GM23338 (cell line): ENCODE measurements at regions not wholly inside any gene's neighbourhood (a gene's known extent, or its start where the extent isn't known, plus 50 kb on each side); places are given as distances from the start of the nearest gene placed in this dataset.

ENCODE experiments used
- ATAC-seq: fragments of 200-7000 bp; cut with Tn5 transposase; 3 replicates; pipeline ENCODE4 v1.9.1; 2020
- DNase-seq: peaks from one replicate; pipeline ENCODE4 v3.0.0-alpha.2; 2015; ENCODE audit warnings: low spot score
- H2AFZ ChIP-seq: fragments of 200-600 bp; sonication (generic); 2 replicates; pipeline ENCODE4 v1.8.0; 2016; ENCODE audit warnings: antibody characterized with exemption, mild to moderate bottlenecking, moderate library complexity
- H3F3A ChIP-seq: fragments of 200-600 bp; sonication (generic); replicated peaks from 2 replicates; pipeline ENCODE4 v1.8.0; 2017; ENCODE audit warnings: antibody characterized with exemption, mixed run types, low read depth
- H3K27ac ChIP-seq: fragments of 200-600 bp; sonication (generic); 2 replicates; pipeline ENCODE4 v1.6.1; 2016; ENCODE audit warnings: low read depth
- H3K27me3 ChIP-seq: fragments of 200-600 bp; sonication (generic); 2 replicates; pipeline ENCODE4 v1.8.0; 2016; ENCODE audit warnings: mild to moderate bottlenecking, mixed run types, moderate library complexity; ENCODE audit not compliant: insufficient read depth
- H3K36me3 ChIP-seq: fragments of 200-600 bp; sonication (generic); 2 replicates; pipeline ENCODE4 v1.8.0; 2016; ENCODE audit warnings: mild to moderate bottlenecking; ENCODE audit not compliant: insufficient read depth
- H3K4me1 ChIP-seq: fragments of 200-600 bp; sonication (generic); 2 replicates; pipeline ENCODE4 v1.8.0; 2016; ENCODE audit warnings: mild to moderate bottlenecking, moderate library complexity; ENCODE audit not compliant: insufficient read depth
- H3K4me2 ChIP-seq: fragments of 200-600 bp; sonication (generic); 2 replicates; pipeline ENCODE4 v1.7.1; 2017; ENCODE audit warnings: mixed run types
- H3K4me3 ChIP-seq: fragments of 200-600 bp; sonication (generic); 2 replicates; pipeline ENCODE4 v1.6.1; 2016; ENCODE audit warnings: mixed run types
- H3K79me2 ChIP-seq: fragments of 200-600 bp; sonication (generic); replicated peaks from 2 replicates; pipeline ENCODE4 v1.8.0; 2017; ENCODE audit warnings: mild to moderate bottlenecking; ENCODE audit not compliant: insufficient read depth
- H3K9me2 ChIP-seq: fragments of 200-600 bp; sonication (generic); 2 replicates; pipeline ENCODE4 v1.8.0; 2017; ENCODE audit not compliant: insufficient read depth
- H4K20me1 ChIP-seq: fragments of 200-600 bp; sonication (generic); replicated peaks from 2 replicates; pipeline ENCODE4 v1.8.0; 2017; ENCODE audit warnings: mild to moderate bottlenecking; ENCODE audit not compliant: insufficient read depth
- H3K27ac Mint-ChIP-seq: 2 replicates; pipeline ENCODE4 v1.8.0; 2020; ENCODE audit warnings: inconsistent platforms, mild to moderate bottlenecking, moderate library complexity, mixed read lengths
- H3K27me3 Mint-ChIP-seq: 3 replicates; pipeline ENCODE4 v1.8.0; 2022; ENCODE audit warnings: low read depth, mild to moderate bottlenecking, moderate library complexity, mixed read lengths, inconsistent platforms; ENCODE audit not compliant: insufficient read depth, poor library complexity
- H3K36me3 Mint-ChIP-seq: 3 replicates; pipeline ENCODE4 v1.8.0; 2021; ENCODE audit warnings: low read depth, mild to moderate bottlenecking, inconsistent platforms, moderate library complexity, mixed read lengths
- H3K4me1 Mint-ChIP-seq: 3 replicates; pipeline ENCODE4 v1.8.0; 2020; ENCODE audit warnings: mild to moderate bottlenecking, inconsistent platforms, mixed read lengths
- H3K4me3 Mint-ChIP-seq: 3 replicates; pipeline ENCODE4 v1.8.0; 2021; ENCODE audit warnings: moderate library complexity, mild to moderate bottlenecking, inconsistent platforms, mixed read lengths
- H3K9me3 Mint-ChIP-seq: 3 replicates; pipeline ENCODE4 v1.8.0; 2020; ENCODE audit warnings: moderate library complexity, mild to moderate bottlenecking, inconsistent platforms, mixed read lengths
- CREB1 ChIP-seq: fragments of 250-450 bp; sonication (Bioruptor Pico); IDR thresholded peaks from 2 replicates; pipeline ENCODE4 v1.5.0; 2020; ENCODE audit warnings: low read depth, mild to moderate bottlenecking, moderate library complexity
- CTCF ChIP-seq, 2 experiments: fragments of 200-600 bp in 1 of 2; sonication (generic) in 1 of 2; conservative IDR thresholded peaks; 2 replicates each; pipeline versions ENCODE4 v1.5.1 to v1.6.1; 2016 to 2017; ENCODE audit warnings: antibody characterized with exemption in 2 of 2, low read depth in 2 of 2, mild to moderate bottlenecking in 2 of 2, moderate library complexity in 1 of 2
- ETS1 ChIP-seq: IDR thresholded peaks from 2 replicates; pipeline ENCODE4 v1.6.1; 2016; ENCODE audit warnings: antibody characterized with exemption
- EZH2 ChIP-seq: fragments of 200-600 bp; sonication (generic); IDR thresholded peaks from one replicate; pipeline ENCODE4 v1.8.0; 2017; ENCODE audit warnings: antibody characterized with exemption, mild to moderate bottlenecking, low read depth; ENCODE audit not compliant: unreplicated experiment
- EZH2phosphoT487 ChIP-seq: fragments of 200-600 bp; sonication (generic); IDR thresholded peaks from one replicate; pipeline ENCODE4 v1.8.1; 2018; ENCODE audit warnings: antibody characterized with exemption; ENCODE audit not compliant: unreplicated experiment
- NANOG ChIP-seq: IDR thresholded peaks from 2 replicates; pipeline ENCODE4 v1.6.1; 2016; ENCODE audit warnings: antibody characterized with exemption, borderline replicate concordance
- POLR2AphosphoS5 ChIP-seq: IDR thresholded peaks from 2 replicates; pipeline ENCODE4 v1.6.1; 2016; ENCODE audit warnings: antibody characterized with exemption, low read depth
- ZNF114 ChIP-seq: fragments of 250-450 bp; sonication (Bioruptor Pico); IDR thresholded peaks from 2 replicates; pipeline ENCODE4 v1.5.0; 2020; ENCODE audit warnings: mild to moderate bottlenecking, moderate library complexity
- ZNF331 ChIP-seq: fragments of 250-450 bp; sonication (Bioruptor Pico); IDR thresholded peaks from 2 replicates; pipeline ENCODE4 v1.5.0; 2020; ENCODE audit warnings: low read depth, mild to moderate bottlenecking, moderate library complexity
- ZNF462 ChIP-seq: fragments of 250-450 bp; sonication (Bioruptor Pico); IDR thresholded peaks from 2 replicates; pipeline ENCODE4 v1.5.0; 2020; ENCODE audit warnings: mild to moderate bottlenecking, moderate library complexity
- TF ChIP-seq, protein P1 (sequence below): IDR thresholded peaks from one replicate; pipeline ENCODE4 v1.6.1; 2018; ENCODE audit warnings: antibody characterized with exemption; ENCODE audit not compliant: unreplicated experiment

GRCh38 chr7:23907012-23907411 is 197.0 kb downstream of the STK31 start:
- Mint-ChIP-seq H3K9me3 (no peaks in the 10 kb centered on the region), H3K27me3 (no peaks in the 10 kb centered on the region), H3K27ac (no peak overlapping the region), H3K4me1 (no peaks in the 10 kb centered on the region; the same call in 2 of the 3 replicates), H3K36me3 (no peaks in the 10 kb centered on the region), H3K4me3 (no peak overlapping the region)
- no peaks in the 10 kb centered on the region for H3F3A ChIP-seq
- TF ChIP-seq CREB1 (CRISPR knock-in tag): no peak
- TF ChIP-seq POLR2AphosphoS5: no peak
- no peak for TF ChIP-seq ZNF114 (CRISPR knock-in tag)
- no peak for TF ChIP-seq ETS1
- no peak for TF ChIP-seq NANOG
- no peak for TF ChIP-seq EZH2phosphoT487
- TF ChIP-seq ZNF331 (CRISPR knock-in tag): no peak
- no peak for TF ChIP-seq ZNF462
- TF ChIP-seq CTCF (conservative IDR thresholded peaks at IDR 0.05; ENCODE audit: low read depth in 2 of 2): no peak
- TF ChIP-seq, protein P1, sequence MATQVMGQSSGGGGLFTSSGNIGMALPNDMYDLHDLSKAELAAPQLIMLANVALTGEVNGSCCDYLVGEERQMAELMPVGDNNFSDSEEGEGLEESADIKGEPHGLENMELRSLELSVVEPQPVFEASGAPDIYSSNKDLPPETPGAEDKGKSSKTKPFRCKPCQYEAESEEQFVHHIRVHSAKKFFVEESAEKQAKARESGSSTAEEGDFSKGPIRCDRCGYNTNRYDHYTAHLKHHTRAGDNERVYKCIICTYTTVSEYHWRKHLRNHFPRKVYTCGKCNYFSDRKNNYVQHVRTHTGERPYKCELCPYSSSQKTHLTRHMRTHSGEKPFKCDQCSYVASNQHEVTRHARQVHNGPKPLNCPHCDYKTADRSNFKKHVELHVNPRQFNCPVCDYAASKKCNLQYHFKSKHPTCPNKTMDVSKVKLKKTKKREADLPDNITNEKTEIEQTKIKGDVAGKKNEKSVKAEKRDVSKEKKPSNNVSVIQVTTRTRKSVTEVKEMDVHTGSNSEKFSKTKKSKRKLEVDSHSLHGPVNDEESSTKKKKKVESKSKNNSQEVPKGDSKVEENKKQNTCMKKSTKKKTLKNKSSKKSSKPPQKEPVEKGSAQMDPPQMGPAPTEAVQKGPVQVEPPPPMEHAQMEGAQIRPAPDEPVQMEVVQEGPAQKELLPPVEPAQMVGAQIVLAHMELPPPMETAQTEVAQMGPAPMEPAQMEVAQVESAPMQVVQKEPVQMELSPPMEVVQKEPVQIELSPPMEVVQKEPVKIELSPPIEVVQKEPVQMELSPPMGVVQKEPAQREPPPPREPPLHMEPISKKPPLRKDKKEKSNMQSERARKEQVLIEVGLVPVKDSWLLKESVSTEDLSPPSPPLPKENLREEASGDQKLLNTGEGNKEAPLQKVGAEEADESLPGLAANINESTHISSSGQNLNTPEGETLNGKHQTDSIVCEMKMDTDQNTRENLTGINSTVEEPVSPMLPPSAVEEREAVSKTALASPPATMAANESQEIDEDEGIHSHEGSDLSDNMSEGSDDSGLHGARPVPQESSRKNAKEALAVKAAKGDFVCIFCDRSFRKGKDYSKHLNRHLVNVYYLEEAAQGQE: no peak
- no peak for TF ChIP-seq EZH2
- ATAC-seq (no peak), DNase-seq (no peak)
- no peaks in the 10 kb centered on the region for H3K79me2 ChIP-seq
- no peaks in the 10 kb centered on the region for H4K20me1 ChIP-seq
- no peak overlapping the region for H2AFZ ChIP-seq
- no peaks in the 10 kb centered on the region for H3K36me3 ChIP-seq
- no peak overlapping the region for H3K27ac ChIP-seq
- H3K4me1 ChIP-seq: no peaks in the 10 kb centered on the region
- no peaks in the 10 kb centered on the region for H3K27me3 ChIP-seq
- H3K4me3 ChIP-seq: no peak overlapping the region
- H3K9me2 ChIP-seq: no peaks in the 10 kb centered on the region
- no peak overlapping the region for H3K4me2 ChIP-seq
